ENCODE measurements at regions not wholly inside any gene's neighbourhood (a gene's known extent, or its start where the extent isn't known, plus 50 kb on each side); places are given as distances from the start of the nearest gene placed in this dataset.

DNA sequence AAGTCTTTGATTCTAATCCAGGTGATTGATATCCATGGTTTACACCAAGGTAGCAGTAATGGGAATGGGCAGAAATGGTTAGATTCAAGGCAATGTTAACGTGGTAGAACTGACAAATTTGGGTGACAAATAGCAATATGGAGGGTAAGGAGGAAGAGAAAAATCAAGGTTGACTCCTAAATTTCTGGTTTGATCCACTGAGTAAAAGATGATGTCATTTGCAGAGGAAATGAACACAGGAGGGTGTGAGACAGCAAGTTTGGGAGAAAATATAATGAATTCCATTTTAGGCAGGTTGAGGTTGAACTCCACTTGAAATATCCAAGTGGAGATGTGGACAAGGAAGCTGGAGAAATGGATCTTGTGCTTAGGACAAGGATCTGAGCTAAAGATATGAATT is 170.9 kb upstream of the CAMK1G start:
- DNase-seq, result no peak

GRCh38 chr1:209413062-209413461 is 170.5 kb upstream of the CAMK1G start:
- no peak overlapping the region for H3K4me3 ChIP-seq
- H3K36me3 ChIP-seq, result no peaks in the 10 kb centered on the region
- H3K27ac ChIP-seq, result no peak overlapping the region
- TF ChIP-seq CTCF (IDR thresholded peaks at IDR 0.05), result no peak
- ATAC-seq, result no peak
- no peaks in the 10 kb centered on the region for H3K9me3 ChIP-seq
- H3K27me3 ChIP-seq, result no peaks in the 10 kb centered on the region
- intact Hi-C loops (cut with DNase I), result no loop called here
- peaks cover 0 to 15% of the 10 kb centered on the region in 2 donors for H3K4me1 ChIP-seq
- DNase-seq, result no peak

More for the DNA sequence above, 170.9 kb upstream of the CAMK1G start:
- H3K4me1 ChIP-seq, result peaks cover 0 to 15% of the 10 kb centered on the region in 2 donors
- H3K36me3 ChIP-seq, result no peaks in the 10 kb centered on the region
- H3K9me3 ChIP-seq, result no peaks in the 10 kb centered on the region
- ATAC-seq, result no peak
- intact Hi-C loops (cut with DNase I), result no loop called here
- no peak overlapping the region for H3K4me3 ChIP-seq
- H3K27me3 ChIP-seq, result no peaks in the 10 kb centered on the region
- TF ChIP-seq CTCF (IDR thresholded peaks at IDR 0.05), result no peak
- no peak overlapping the region for H3K27ac ChIP-seq

- Histone ChIP-seq H3K9me3 (no peaks in the 10 kb centered on the region), H3K27ac (no peak overlapping the region), H3K36me3 (no peaks in the 10 kb centered on the region), H3K4me1 (peaks cover 0 to 15% of the 10 kb centered on the region in 2 donors), H3K27me3 (no peaks in the 10 kb centered on the region), H3K4me3 (no peak overlapping the region)
- no peak for DNase-seq
- ATAC-seq, result no peak
- TF ChIP-seq CTCF (IDR thresholded peaks at IDR 0.05), result no peak
- intact Hi-C loops (cut with DNase I), result no loop called here
Observed at GRCh38 chr1:209414803-209415329, 168.6 kb upstream of the CAMK1G start.

DNA sequence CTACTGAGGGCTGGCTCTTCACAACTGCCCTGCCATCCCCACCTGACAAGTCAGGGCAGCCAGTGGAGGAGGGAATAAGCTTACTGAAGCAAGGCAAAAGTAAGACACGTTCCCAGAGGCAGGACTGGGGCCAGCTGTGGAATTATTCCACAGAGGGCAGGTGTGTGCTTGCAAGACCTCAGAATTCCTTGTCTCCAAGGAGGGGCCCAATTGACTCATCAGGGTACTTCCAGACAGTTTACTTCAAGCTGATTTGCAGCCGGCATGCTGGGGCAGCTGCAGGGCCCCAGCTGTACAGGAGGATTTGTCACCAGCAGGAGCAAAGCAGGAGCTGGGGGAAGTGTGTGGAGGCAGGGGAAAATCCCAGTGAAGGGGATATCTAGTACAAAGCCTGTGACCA is 167.5 kb upstream of the CAMK1G start:
- Histone ChIP-seq H3K4me1 (peaks cover 0 to 6% of the 10 kb centered on the region in 2 donors), H3K9me3 (no peaks in the 10 kb centered on the region), H3K27ac (no peak overlapping the region), H3K4me3 (no peak overlapping the region), H3K27me3 (no peaks in the 10 kb centered on the region), H3K36me3 (no peaks in the 10 kb centered on the region)
- intact Hi-C loops (cut with DNase I), result no loop called here
- ATAC-seq (no peak), DNase-seq (no peak)
- no peak for TF ChIP-seq CTCF (IDR thresholded peaks at IDR 0.05)

GRCh38 chr1:209416716-209417115 is 166.8 kb upstream of the CAMK1G start:
- no peaks in the 10 kb centered on the region for H3K27me3 ChIP-seq
- intact Hi-C loops (cut with DNase I), result no loop called here
- no peaks in the 10 kb centered on the region for H3K36me3 ChIP-seq
- peaks cover 0 to 6% of the 10 kb centered on the region in 2 donors for H3K4me1 ChIP-seq
- DNase-seq (no peak), ATAC-seq (no peak)
- TF ChIP-seq CTCF (IDR thresholded peaks at IDR 0.05), result no peak
- no peak overlapping the region for H3K4me3 ChIP-seq
- H3K9me3 ChIP-seq, result no peaks in the 10 kb centered on the region
- H3K27ac ChIP-seq, result no peak overlapping the region

Data from left lung (tissue), 4 donors.